C4-2B (cell line): ENCODE measurements at regions not wholly inside any gene's neighbourhood (a gene's known extent, or its start where the extent isn't known, plus 50 kb on each side); places are given as distances from the start of the nearest gene placed in this dataset.

ENCODE experiments used
- CTCF ChIP-seq: fragments of 450-650 bp; conservative IDR thresholded peaks from 2 replicates; pipeline ENCODE4 v1.5.1; 2017; ENCODE audit warnings: mild to moderate bottlenecking
- ZFX ChIP-seq: fragments of 450-650 bp; IDR thresholded peaks from 2 replicates; pipeline ENCODE4 v1.6.1; 2017

- TF ChIP-seq CTCF: no peak
- TF ChIP-seq ZFX: no peak
Measured at GRCh38 chr2:52749764-52750163, 1017.8 kb upstream of the CHAC2 start.
